ENCODE measurements at regions not wholly inside any gene's neighbourhood (a gene's known extent, or its start where the extent isn't known, plus 50 kb on each side); places are given as distances from the start of the nearest gene placed in this dataset.

DNA sequence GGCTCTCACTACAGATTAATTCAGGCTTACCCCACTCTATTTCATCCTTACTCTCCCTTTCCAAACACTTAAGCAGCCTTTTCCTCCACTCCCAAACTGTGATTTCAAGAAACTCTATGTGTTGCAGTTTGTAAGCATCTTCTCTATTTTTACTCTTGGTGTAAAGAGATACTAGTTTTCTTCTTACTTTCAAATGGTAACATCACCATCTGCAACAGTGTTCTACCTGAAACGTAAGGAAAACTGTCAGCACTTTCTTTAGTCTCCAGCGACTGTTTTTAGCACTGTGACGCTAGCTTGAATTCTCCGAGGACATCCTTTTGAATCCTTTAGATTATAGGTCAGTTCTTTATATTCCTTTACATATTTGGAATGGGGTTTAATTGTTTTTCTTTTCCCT is 335.2 kb downstream of the PDGFC start:
- Mint-ChIP-seq H3K9me3 (peaks cover 9 to 60% (median 19%) of the 10 kb centered on the region in 6 donors), H3K27me3 (ENCODE audit: low read depth in 3 of 3) (peaks cover 0 to 1% (median 0%) of the 10 kb centered on the region in 3 donors), H3K4me3 (no peak overlapping the region), H3K27ac (no peak overlapping the region), H3K36me3 (no peaks in the 10 kb centered on the region), H3K4me1 (no peaks in the 10 kb centered on the region)
- DNase-seq: no peak

DNA sequence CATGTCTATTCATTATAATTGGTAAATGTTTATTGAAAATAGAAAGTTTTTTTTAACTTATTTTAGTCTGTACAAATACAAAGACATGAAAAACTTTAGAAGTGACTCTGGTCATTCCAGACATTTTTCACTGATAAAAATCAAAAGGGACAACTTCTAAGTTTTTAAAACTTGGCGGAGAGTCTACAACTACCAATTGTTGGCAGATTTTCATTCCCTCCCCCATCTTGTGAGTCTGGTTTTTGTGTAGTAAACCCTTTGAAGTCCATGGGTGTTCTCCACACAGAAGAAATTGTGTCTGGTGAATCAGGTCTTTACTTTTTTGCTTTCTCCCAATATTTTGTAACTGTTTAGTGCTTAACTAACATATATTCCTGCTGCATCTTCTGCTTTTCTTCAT is 336.5 kb downstream of the PDGFC start:
- no peak for DNase-seq
- H3K4me1 Mint-ChIP-seq: no peaks in the 10 kb centered on the region
- H3K27me3 Mint-ChIP-seq (ENCODE audit: low read depth in 3 of 3): peaks cover 0 to 3% (median 1%) of the 10 kb centered on the region in 3 donors

DNA sequence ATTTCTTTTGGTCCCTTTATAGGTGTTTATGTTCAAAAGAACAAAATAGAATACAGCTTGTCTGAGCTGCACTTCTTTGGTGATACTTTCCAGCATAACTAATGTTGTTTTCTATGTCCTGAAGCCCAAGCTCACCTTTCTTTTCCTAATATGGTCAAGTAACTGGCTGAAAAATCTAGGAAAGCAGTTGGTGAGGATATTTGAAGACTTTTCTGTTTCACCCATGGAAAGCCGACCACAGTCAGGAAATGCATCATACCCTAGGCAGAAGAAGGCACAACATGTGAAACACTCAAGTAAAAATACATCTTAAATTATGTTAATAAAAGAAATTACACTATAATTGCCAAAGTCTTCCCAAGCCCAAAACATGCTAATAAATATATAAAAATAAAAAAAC is 337.0 kb downstream of the PDGFC start:
- Mint-ChIP-seq H3K4me3 (no peak overlapping the region), H3K27me3 (ENCODE audit: low read depth in 3 of 3) (peaks cover 0 to 3% (median 1%) of the 10 kb centered on the region in 3 donors), H3K9me3 (peaks cover 15 to 69% (median 26%) of the 10 kb centered on the region in 6 donors), H3K27ac (no peak overlapping the region), H3K36me3 (no peaks in the 10 kb centered on the region), H3K4me1 (no peaks in the 10 kb centered on the region)
- no peak for DNase-seq

More for the DNA sequence above, 336.5 kb downstream of the PDGFC start:
- H3K4me3 Mint-ChIP-seq: no peak overlapping the region
- H3K9me3 Mint-ChIP-seq: peaks cover 14 to 67% (median 24%) of the 10 kb centered on the region in 6 donors
- no peaks in the 10 kb centered on the region for H3K36me3 Mint-ChIP-seq
- H3K27ac Mint-ChIP-seq: no peak overlapping the region

- Mint-ChIP-seq H3K4me3 (no peak overlapping the region), H3K36me3 (no peaks in the 10 kb centered on the region), H3K27ac (no peak overlapping the region), H3K4me1 (no peaks in the 10 kb centered on the region), H3K27me3 (ENCODE audit: low read depth in 3 of 3) (peaks cover 0 to 3% (median 1%) of the 10 kb centered on the region in 3 donors), H3K9me3 (peaks cover 8 to 73% (median 29%) of the 10 kb centered on the region in 6 donors)
- DNase-seq: no peak
These were observed 337.8 kb downstream of the PDGFC start for GRCh38 chr4:156633847-156634246.

DNA sequence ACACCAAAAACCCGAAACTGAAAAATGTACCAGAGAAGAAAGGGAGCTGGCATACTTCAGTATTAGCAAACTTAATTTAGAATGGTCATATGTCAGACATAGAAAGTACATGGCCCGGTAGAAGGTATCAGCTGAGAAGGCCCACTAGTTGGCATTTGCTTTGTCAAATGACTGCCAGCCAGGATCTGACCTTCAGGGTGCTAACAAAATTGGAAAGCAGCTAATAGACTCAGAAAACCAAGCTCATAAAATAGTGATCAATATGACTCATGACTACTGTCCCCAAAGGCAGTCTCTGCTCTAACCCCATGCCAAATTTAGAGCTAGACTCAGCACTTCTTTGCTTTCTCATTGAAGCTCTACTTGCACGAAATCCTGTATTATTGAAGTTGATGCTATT is 342.7 kb downstream of the PDGFC start:
- Mint-ChIP-seq H3K4me3 (no peak overlapping the region), H3K36me3 (no peaks in the 10 kb centered on the region), H3K27me3 (ENCODE audit: low read depth in 3 of 3) (peaks cover 0 to 9% (median 2%) of the 10 kb centered on the region in 3 donors), H3K27ac (no peak overlapping the region), H3K9me3 (peaks cover 11 to 56% (median 31%) of the 10 kb centered on the region in 6 donors), H3K4me1 (no peaks in the 10 kb centered on the region)
- DNase-seq: no peak

DNA sequence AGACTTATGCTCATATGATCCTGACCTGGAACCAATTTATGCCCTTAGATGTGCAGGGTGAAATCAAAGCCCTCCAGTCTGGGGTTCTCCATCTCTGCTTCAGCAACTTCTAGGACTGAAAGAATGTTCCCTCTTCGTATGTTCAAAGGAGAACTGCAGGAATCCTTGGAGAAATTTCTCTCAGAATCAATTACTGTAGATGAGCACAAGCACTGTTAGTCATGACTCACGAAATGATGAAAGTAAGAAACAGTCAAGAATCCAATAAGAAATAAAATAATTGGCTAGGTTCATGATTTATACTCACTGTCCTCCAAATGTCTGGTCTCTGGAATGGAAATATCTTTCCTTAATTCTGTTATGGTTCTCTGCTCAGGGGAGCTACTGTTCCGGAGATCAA is 348.2 kb downstream of the PDGFC start:
- Mint-ChIP-seq H3K4me1 (no peaks in the 10 kb centered on the region), H3K27ac (no peak overlapping the region), H3K4me3 (no peak overlapping the region), H3K36me3 (no peaks in the 10 kb centered on the region), H3K27me3 (ENCODE audit: low read depth in 3 of 3) (peaks cover 0 to 6% (median 1%) of the 10 kb centered on the region in 3 donors), H3K9me3 (peaks cover 10 to 48% (median 21%) of the 10 kb centered on the region in 6 donors)
- DNase-seq: no peak

GRCh38 chr4:156620786-156621185 is 350.8 kb downstream of the PDGFC start:
- no peak overlapping the region for H3K27ac Mint-ChIP-seq
- H3K9me3 Mint-ChIP-seq: peaks cover 5 to 62% (median 19%) of the 10 kb centered on the region in 6 donors
- H3K4me3 Mint-ChIP-seq: no peak overlapping the region
- H3K4me1 Mint-ChIP-seq: no peaks in the 10 kb centered on the region
- H3K36me3 Mint-ChIP-seq: no peaks in the 10 kb centered on the region
- peaks cover 0 to 2% (median 1%) of the 10 kb centered on the region in 3 donors for H3K27me3 Mint-ChIP-seq (ENCODE audit: low read depth in 3 of 3)
- no peak for DNase-seq

- no peak overlapping the region for H3K4me3 Mint-ChIP-seq
These were observed 352.3 kb downstream of the PDGFC start for GRCh38 chr4:156619154-156619934.

DNA sequence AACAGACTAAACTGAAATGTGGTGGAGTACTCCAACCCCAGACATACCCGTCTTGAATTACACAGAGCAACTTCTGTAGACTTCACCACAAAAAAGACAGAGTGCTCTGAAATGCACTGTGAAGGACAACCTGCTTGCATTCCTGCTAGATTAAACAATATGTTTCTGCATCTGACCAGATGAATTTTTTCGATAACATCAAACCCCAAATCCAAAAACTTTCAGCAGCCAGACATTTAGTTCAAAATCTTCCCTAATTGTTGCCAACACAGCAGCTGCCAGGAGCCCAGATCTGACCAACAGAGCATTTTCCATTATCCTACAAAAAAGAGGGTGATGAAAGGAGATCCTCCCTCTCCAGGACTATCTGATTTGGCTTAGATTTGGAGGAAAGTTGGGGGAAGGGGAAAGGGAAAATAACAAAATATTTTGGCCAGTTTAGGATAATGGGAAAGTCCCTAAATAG is 356.5 kb downstream of the PDGFC start:
- no peak overlapping the region for H3K27ac Mint-ChIP-seq
- no peaks in the 10 kb centered on the region for H3K27me3 Mint-ChIP-seq (ENCODE audit: low read depth in 3 of 3)
- no peaks in the 10 kb centered on the region for H3K4me1 Mint-ChIP-seq
- no peaks in the 10 kb centered on the region for H3K36me3 Mint-ChIP-seq
- H3K4me3 Mint-ChIP-seq: no peak overlapping the region
- H3K9me3 Mint-ChIP-seq: peaks cover 0 to 46% (median 14%) of the 10 kb centered on the region in 6 donors
- DNase-seq: no peak

More at GRCh38 chr4:156619154-156619934, 352.3 kb downstream of the PDGFC start:
- peaks cover 5 to 61% (median 15%) of the 10 kb centered on the region in 6 donors for H3K9me3 Mint-ChIP-seq
- no peak overlapping the region for H3K27ac Mint-ChIP-seq
- H3K27me3 Mint-ChIP-seq (ENCODE audit: low read depth in 3 of 3): no peaks in the 10 kb centered on the region
- no peaks in the 10 kb centered on the region for H3K4me1 Mint-ChIP-seq
- no peaks in the 10 kb centered on the region for H3K36me3 Mint-ChIP-seq
- DNase-seq: no peak

- Mint-ChIP-seq H3K36me3 (no peaks in the 10 kb centered on the region), H3K27me3 (ENCODE audit: low read depth in 3 of 3) (no peaks in the 10 kb centered on the region), H3K27ac (no peak overlapping the region), H3K4me1 (no peaks in the 10 kb centered on the region), H3K4me3 (no peak overlapping the region), H3K9me3 (peaks cover 0 to 45% (median 14%) of the 10 kb centered on the region in 6 donors)
- DNase-seq: no peak
These were observed 357.1 kb downstream of the PDGFC start for GRCh38 chr4:156614536-156614935.

GRCh38 chr4:156609421-156609820 is 362.2 kb downstream of the PDGFC start:
- H3K27ac Mint-ChIP-seq: no peak overlapping the region
- no peaks in the 10 kb centered on the region for H3K4me1 Mint-ChIP-seq
- H3K36me3 Mint-ChIP-seq: no peaks in the 10 kb centered on the region
- no peaks in the 10 kb centered on the region for H3K27me3 Mint-ChIP-seq (ENCODE audit: low read depth in 3 of 3)
- H3K9me3 Mint-ChIP-seq: peaks cover 0 to 25% (median 11%) of the 10 kb centered on the region in 6 donors
- no peak overlapping the region for H3K4me3 Mint-ChIP-seq
- DNase-seq: no peak

GRCh38 chr4:156608651-156609050 is 362.9 kb downstream of the PDGFC start:
- no peak overlapping the region for H3K27ac Mint-ChIP-seq
- H3K36me3 Mint-ChIP-seq: no peaks in the 10 kb centered on the region
- peaks cover 3 to 30% (median 15%) of the 10 kb centered on the region in 6 donors for H3K9me3 Mint-ChIP-seq
- no peaks in the 10 kb centered on the region for H3K27me3 Mint-ChIP-seq (ENCODE audit: low read depth in 3 of 3)
- no peak for DNase-seq
- no peaks in the 10 kb centered on the region for H3K4me1 Mint-ChIP-seq
- no peak overlapping the region for H3K4me3 Mint-ChIP-seq

DNA sequence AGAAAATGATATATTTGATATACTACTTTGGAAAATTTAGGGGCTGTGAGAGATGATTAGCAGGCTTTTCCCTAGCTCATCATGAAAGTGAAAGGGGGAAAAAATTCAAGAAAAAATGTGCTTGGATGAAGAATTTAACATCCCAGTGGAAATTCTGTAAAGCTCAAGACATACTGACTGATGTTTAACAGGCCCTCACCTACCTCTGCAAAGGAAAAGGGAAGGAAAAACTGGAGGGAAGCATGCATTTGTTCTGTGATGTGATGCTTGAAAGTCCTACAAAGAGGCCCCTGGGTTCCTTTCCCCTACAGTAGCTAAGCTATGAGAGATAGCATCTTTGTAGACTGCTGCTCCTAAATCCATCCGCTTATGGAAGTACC is 364.1 kb downstream of the PDGFC start:
- Mint-ChIP-seq H3K9me3 (peaks cover 3 to 32% (median 10%) of the 10 kb centered on the region in 6 donors), H3K4me3 (no peak overlapping the region), H3K4me1 (no peaks in the 10 kb centered on the region), H3K27me3 (ENCODE audit: low read depth in 3 of 3) (no peaks in the 10 kb centered on the region), H3K36me3 (no peaks in the 10 kb centered on the region), H3K27ac (no peak overlapping the region)
- no peak for DNase-seq

- Mint-ChIP-seq H3K4me3 (no peak overlapping the region), H3K9me3 (peaks cover 3 to 37% (median 12%) of the 10 kb centered on the region in 6 donors), H3K4me1 (no peaks in the 10 kb centered on the region), H3K27me3 (ENCODE audit: low read depth in 3 of 3) (no peaks in the 10 kb centered on the region), H3K27ac (no peak overlapping the region), H3K36me3 (no peaks in the 10 kb centered on the region)
- DNase-seq: no peak
These were observed 364.8 kb downstream of the PDGFC start for GRCh38 chr4:156606554-156607477.
